ENCODE measurements at regions not wholly inside any gene's neighbourhood (a gene's known extent, or its start where the extent isn't known, plus 50 kb on each side); places are given as distances from the start of the nearest gene placed in this dataset.

DNA sequence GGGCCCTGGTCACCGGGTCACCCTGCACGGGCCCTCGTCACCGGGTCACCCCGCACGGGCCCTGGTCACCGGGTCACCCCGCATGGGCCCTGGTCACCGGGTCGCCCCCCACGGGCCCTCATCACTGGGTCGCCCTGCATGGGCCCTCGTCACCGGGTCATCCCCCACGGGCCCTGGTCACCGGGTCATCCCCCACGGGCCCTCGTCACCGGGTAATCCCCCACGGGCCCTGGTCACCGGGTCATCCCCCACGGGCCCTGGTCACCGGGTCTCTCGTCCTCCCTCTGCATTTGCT lies 77.6 kb downstream of the RIPK4 start:
- no peak for DNase-seq (ENCODE audit: low spot score)

DNA sequence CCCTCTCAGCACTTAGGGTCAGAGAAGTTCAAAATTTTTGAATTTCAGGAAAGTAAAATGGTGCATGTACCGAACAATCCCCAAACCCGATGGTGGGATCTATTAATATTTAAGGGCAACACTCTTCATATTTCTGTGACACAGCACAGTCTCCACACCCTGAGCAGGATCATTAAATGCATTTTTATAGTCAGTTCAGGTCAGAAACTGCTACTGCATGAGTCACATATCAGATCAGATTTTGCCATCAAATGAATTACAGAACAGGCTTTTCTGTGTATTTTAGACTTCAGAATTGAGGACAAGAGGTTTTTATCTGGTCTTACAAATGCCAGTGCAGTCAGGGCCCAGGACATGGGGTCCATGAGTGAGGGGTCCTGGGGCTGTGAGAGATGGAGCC lies 79.2 kb downstream of the RIPK4 start:
- no peak for DNase-seq (ENCODE audit: low spot score)

DNA sequence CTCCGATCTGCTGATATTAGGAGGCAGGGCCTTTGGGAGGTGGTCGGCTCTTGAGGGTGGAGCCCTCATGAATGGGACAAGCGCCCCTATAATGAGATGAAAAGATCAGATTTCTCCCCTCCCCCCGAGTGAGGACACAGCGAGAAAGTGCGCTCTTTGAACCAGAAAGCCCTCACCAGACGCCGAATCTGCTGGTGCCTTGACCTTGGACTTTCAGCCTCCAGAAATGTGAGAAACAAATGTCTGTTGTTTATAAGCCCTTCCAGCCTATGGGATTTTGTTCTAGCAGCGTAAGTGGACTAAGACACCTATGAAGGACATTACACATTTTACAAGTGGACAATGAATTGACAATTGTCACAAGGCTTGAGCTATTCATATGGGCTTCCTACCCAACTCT lies 80.2 kb downstream of the RIPK4 start:
- no peak for DNase-seq (ENCODE audit: low spot score)

DNA sequence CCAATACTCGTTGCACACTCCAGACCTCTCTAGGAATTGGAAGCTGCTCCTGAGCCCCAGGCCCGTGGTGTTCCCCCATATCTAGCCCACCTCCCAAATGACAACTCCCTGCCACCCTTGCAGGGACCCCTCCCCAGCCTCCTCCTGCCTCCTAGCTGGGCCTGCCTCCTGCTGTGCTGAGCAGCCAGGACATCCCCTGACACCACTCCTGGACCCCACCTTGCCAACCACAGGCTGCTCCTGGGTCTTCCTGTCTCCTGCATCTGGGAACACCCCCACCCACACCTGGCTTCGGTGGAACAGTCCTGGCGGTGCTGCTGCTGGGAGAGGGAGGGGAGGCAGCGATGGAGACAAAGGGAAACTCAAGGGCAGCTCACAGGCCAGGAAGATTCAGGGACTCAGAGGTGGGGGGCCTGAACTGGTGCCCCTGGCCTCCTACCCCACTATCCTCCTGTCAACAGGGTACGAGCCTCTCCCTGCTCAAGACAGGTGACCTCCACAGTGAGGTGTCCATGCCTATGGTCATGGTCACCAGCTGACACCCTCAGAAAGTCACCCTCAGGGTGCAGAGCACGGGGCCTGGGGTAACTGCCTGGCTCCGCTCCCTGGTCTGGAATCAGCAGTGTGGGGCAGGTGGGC lies 81.2 kb downstream of the RIPK4 start:
- no peak for DNase-seq (ENCODE audit: low spot score)

DNA sequence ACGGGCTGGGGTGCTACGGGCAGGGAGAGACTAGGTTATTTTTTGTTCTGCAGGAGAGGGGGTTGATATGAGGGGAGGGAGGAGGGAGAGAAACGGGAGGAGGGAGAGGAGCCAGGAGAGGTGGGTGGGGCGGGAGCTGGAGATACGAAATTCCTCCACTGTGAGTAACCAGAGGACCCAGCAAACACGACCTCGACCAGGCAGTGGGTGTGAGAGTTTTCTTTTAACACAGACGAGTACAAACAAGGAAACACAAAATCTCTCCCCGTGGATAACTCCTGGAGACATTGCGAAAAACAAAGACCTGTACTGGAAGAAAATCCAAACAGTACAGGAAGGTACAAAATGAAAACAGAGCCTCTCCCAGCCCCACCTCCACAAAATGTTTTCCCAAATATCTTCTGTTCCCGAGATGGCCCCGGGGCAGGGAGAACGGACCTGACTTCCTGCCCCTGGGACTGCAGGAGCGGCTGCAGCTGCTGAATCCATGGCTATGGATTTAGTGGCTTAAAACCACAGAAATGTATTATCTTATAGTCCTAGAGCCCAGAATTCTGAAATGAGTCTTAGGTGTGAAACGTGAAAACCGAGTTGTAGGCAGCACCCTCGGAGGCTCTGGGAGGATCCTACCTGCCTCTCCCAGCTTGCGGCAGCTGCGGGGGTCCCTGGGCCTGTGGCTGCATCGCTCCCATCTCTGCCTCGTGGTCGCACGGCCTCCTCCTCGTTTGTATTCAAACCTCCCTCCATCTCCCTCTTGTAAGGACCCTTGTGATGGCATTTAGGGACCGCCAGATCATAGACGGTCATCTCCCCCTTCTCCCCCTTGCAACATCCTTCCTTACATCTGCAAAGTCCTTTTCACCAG lies 82.2 kb downstream of the RIPK4 start:
- DNase-seq (ENCODE audit: low spot score), result peak; percentile 82

DNA sequence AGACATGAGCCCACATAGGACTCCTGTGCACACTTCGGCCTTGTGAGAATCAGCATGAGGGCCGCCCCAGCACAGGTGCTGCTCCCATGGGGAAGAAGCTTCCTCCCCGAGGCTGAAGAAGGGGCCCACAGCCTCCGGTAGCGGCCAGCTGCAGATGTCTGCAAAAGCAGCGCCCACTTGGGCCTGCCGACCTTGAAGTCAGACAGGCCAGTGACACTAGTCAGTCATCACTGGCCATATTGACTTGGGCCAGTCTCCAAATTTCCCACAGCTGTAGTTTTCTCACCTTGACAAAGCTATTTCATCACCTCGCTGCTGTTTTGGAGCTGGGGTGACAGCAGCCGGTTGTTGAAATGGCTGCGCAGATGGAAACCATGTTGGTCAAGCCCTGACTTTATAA lies 83.0 kb downstream of the RIPK4 start:
- no peak for DNase-seq (ENCODE audit: low spot score)

DNA sequence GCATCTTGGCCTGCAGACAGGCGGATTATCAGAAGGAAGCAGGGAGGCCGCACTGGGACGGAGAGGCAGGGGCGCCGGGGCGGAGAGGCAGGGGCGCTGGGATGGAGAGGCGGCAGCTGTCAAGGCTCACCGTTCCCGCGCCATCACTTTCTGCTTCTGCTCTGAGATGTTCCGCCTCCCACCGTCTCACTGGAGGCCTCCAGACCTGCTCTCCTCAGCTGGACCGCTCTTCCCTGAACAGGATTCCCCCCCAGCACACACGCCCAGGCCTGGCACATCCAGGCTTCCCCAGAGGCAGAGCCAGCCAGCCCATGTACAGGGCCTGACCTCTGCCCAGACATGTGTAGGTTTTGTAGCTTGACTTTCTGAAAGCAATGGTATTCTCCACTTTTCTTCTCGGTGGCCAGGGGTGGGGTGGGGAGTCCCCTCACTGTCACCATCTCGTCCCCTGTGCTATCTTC lies 84.1 kb downstream of the RIPK4 start:
- no peak for DNase-seq (ENCODE audit: low spot score)

DNA sequence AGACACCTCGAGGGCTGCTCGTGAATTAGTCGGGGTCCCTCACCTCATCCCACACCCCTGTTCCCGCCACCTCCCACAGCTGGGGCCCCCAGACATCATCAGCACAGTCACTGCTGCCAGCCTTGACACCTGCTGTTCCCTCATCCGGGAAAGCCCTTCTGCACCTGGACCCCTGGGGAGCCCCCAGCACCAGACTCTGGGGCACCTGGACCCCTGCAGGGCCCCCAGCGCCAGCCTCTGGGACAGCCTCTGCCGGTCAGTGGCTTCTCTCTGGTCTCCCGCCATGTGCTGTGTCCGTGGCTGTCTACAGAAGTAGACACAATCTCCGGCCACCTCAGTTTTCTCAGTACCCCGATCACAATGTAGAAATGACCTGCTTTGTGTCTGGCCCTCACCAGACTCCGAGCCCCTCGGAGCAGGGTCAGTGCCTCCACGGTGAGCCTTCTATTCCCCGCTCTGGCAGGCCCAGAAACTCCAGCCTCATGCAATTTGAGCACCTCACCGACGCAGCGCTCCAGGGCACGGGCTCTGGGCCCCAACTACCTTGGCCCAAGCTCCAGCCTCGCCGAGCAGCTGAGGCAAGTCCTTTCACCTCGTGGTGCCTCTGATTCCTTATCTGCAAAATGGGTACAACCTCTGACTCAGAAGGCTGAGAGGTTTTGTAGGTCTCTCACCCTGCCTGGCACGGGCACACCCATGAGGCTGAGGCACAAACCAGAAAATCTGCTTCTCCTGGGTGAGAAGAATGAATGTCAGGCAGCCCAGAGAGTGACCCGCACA lies 84.7 kb downstream of the RIPK4 start:
- DNase-seq (ENCODE audit: low spot score), result no peak

DNA sequence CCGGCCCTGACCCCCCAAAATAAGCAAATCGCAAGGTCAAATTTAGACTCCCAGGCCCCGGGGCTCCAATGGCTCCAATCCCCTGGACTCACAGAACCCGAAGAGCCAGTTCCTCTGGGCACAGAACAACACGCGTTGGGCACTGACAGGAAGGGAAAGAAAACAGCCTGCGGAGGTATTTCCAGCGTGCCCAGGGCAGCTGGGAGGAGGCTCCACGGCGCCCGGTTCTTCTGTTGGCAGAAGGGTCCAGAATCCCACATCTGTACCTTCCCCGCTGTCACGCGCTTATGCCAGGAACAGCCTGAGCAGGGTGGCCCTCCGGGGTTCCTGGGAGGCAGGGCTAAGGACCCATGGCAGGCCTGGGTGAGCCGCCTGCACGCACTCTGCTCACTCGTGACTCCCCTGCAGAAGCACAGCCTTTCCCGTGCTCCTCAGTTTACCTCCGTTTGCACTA lies 85.5 kb downstream of the RIPK4 start:
- DNase-seq (ENCODE audit: low spot score), result no peak

DNA sequence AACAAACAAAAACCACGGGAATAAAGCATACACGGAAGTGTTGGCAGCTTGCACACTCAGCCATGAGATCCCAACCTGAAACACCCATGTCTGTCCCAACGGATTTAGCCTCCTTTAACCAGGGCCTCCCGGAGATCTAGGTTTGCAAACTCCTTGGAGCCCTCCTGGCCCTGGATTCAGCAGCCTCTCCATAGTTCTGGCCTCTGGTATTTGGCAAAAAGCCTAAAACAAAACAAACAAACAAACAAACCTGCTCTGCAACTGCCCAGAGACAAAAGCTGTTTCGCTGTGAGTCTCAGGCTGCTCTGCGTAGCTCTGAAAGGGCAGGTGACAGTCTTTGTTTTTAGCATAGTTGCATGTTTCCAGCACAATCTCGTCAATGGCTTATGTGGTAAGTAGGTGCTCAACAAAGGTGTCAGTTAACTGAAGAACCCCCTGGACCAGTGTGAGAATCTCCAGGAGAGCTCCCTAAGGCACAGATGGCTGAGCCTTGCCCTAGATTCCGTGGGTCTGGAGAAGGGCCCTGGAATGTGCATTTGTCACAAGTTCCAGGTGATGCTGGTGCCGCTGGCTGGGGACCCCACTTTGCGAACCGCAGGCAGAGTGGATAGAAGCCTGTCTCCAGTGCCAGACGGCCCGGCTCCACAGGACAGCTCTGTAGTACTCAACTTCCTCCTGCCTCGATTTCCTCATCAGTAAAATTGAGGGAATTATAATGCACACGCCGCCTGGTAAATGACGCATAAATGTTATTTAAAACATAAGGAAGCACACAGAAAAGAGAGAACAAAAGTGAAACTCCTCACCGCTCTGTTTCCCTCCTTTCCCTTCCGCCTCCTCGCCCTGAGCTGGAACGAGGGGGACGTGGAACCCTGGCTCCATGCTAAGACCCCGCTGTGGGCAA lies 86.2 kb downstream of the RIPK4 start:
- DNase-seq (ENCODE audit: low spot score), result no peak

DNA sequence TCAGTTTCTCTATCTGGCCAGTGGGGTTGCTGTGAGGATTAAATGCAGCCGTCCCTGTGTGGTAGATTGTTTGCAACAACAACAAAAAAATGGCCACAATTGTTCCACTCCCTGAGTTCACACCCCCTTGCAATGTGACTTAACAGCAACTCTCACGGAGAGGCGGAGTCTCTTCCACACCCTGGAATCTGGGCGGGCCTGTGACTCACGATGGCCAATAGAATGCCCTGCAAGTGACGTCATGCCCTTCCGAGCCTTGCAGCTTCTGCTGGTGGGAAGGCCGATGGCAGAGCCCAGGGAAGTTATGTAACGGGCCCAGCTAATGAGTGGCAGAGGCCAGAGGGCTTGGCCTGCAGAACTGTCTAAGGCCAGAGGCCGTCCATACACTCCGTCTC lies 87.9 kb downstream of the RIPK4 start:
- DNase-seq (ENCODE audit: low spot score), result peak; percentile 100

DNA sequence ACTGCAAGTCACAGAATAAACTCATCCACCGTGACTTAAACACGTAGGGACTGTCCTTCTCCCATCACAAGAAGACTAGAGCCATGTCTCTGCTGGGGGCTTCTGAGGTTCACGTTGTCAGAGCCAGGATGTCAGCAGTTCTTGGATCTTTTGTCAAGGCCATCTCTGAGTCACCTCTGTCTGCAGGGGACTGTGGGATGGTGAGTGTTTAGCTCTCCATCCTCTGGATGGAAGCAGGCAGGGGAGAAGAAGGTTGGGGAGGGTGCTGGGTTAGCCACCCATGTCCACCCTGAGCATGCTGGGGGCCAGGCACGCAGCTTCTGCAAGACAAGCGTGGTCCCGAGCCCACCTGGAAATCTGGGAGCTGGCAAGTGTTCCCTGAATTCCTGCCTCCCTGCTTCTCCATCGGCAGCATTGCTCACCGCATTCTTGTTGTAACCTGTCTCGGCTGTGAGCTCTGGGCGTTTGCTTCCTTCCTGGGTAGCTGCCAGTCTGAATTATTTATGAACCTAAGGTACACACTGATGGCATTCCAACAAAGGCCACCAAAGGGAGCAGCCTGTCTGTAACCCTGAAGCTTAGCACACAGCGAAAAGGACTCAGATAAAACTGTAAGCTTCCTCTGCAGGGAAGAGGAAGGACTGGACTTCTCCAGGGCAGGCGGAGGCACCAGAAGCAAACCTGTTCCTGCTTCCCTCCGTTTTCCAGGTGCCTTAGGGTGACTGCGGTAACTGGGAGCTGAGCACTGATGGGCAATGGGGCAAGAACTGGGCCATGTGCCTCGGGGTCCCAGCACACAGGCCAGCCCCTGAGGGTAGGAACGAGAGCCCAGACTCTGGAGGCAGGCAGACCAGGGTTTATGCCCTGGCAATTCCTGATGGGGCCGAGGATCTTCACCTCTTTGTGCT lies 88.6 kb downstream of the RIPK4 start:
- peak; percentile 97 for DNase-seq (ENCODE audit: low spot score)

DNA sequence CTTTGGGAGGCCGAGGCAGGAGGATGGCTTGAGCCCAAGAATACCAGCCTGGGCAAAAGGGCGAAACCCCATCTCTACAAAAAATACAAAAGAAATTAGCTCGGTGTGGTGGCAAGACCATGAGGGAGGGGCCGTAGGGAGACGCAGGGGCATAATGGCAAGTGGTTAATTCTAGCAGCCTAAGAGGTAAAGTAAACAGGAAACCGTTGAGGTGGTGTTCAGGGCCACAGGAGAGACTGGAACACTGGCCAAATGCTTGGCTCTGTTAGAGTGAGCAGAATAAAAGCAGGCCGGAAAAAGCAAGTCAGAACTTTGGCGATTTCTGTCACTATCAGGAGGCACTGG lies 89.2 kb downstream of the RIPK4 start:
- peak; percentile 58 for DNase-seq (ENCODE audit: low spot score)

DNA sequence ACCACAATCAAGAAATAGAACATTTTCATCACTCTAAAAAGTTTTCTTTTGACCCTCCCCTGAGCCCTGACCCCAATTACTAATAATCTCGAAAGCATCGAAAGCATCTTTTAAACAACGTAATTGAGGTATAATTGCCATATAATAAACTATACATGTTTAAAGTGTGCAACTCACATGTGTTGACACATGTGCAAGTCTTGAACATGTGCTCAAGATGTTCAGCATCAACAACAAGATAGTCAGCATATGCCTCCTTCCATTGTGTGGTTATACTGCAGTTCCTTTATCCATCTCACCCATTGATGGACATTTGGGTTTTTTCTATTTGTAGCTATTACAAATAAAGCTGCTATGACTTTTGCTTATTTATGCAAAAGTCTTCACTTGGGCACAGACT lies 90.7 kb downstream of the RIPK4 start:
- DNase-seq (ENCODE audit: low spot score), result no peak

DNA sequence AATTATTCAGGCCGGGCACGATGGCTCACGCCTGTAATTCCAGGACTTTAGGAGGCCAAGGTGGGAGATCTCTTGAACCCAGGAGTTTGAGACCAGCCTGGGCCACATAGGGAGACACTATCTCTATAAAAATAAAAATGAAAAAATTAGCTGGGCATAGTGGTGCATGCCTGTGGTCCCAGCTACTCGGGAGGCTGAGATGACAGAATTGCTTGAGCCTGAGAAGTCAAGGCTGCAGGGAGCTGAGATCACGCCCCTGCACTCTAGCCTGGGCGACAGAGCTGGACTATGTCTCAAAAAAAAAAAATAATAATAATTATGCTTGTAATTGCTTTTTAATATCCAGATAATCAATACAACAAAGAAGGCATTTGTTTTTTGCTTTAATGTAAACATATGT lies 91.3 kb downstream of the RIPK4 start:
- no peak for DNase-seq (ENCODE audit: low spot score)

DNA sequence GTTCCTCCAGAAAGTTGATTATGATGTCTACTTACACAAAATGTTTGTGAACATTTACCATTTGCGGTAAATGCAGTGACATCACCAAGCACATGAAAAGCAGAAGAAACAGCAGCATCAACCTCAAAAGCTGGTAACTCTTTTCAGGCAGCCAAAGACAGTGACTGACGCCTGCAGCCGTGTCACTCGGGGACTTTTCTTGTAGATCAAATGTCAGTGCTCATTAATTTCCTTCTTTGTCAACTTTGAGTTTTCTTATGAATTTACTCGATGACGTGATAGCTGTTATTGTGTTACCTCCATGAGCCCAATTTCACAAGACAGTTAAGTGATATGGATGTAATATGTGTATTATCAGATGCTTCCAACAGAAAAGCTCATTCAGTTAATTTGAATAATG lies 92.5 kb downstream of the RIPK4 start:
- no peak for DNase-seq (ENCODE audit: low spot score)

DNA sequence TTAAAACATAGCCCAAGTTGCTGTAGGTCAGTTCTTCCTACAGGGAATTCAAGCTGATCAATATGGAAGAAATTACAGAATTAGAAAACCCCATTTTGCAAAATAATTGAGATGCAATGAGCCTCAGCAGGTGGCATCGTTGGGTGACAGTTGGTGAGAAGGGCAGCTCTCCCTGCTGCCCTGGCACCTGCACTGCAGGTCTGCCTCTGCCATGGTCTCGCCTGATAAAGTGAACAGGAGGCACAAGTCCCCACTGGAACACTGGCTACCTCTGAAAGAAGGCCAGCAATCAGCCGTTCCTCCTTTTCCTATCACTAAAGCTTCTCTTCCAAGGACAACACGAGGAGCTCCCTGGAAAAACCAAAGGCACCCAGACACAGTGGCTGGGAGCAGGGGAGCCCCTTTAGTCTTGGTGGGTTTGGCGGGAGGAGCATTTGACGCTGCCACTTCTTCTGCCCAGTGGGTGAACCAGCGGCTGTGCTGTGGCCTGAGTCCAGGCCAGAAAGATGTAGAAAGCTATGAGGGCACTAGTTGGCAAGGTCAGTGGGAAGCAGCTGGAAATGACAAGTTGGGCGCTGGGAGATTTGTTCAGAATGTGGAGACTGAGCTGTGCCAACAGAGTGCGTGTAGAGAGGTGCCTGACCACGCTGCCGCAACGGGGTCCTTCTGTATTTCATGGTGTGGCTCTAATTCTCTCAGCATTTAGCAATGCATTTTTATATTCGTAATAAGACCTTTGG lies 93.1 kb downstream of the RIPK4 start:
- no peak for DNase-seq (ENCODE audit: low spot score)

DNA sequence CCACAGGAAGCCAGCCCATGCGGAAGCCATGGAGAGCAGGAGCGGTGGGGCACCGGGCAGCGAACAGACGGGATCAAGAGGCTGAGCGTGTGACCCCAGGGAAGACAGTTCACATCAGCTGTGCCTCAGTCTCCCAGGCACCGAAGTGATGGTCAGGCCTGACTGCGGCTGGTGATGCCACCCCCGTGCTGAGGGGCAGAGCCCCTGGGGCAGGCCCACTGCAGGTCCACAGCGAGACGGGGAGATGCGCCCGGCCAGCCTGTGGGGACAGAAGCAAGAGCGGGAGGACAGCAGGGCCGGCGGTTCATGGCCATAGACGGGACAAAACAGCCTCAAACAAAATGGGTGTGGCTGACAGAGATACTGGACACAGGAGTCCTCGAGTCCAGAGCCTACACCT lies 93.8 kb downstream of the RIPK4 start:
- DNase-seq (ENCODE audit: low spot score), result no peak

DNA sequence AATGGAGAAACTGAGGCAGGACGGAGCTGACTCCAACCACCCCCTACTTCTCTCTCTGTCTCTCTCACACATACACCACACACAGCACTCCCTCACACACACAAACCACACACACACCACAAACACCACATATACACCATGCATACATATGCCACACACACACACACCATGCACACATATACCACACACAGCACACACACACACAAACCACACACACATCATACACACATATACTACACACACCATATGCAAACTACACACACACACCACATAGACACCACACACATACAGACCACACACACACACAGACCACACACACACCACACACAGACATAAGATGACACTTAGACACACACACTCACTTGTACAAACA lies 94.3 kb downstream of the RIPK4 start:
- DNase-seq (ENCODE audit: low spot score), result no peak

DNA sequence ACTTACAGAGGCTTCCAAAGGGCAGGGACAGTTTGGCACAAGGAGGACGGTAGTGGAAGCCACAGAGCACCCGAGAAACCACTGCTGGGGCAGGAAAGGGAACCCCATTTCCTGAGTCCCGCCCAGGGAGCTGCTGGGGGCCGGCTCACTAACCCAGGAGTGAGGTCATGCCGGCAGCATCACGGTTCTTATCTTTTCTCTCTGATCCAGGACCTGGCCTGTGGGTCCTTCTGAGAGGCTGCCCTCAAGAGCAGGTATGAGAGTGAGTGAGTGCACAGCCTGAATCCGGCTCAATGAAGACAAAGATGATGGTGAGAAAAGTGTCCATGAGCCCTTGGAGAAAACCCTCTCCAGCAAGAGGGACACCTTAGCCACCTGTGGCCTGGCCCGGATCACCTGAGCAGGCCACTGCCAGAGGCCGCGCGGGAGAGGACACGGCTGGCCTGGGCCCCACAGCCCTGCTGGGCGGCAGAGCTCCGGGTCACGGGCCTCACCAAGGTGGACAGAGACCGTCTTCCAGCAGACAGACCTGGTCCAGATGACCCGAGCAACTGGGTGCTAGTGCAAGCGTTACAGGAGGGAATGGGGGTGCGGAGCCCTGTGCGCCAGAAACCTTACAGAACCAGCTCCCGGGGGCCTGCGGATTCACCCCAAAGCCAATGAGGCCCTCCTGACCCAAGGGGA lies 94.9 kb downstream of the RIPK4 start:
- DNase-seq (ENCODE audit: low spot score), result no peak
